ENCODE measurements at regions not wholly inside any gene's neighbourhood (a gene's known extent, or its start where the extent isn't known, plus 50 kb on each side); places are given as distances from the start of the nearest gene placed in this dataset.

DNA sequence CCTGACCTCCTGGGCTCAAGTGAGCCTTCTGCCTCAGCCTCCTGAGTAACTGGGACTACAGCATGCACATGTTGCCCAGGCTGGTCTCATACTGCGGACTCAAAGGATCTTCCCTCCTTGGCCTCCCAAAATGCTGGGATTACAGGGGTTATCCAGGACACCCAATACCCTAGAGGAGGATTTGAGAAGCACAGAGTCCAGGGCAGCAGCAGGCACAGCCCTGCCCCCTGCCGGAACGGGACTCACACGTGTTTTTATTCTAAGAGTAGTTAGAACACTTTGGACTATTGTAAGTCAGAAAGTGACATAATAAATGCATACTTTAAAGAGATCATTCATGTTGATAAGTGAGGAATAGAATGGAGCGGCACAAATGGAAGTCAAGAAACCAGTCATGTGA lies 80.2 kb downstream of the C6orf118 start:
- Mint-ChIP-seq H3K36me3 (ENCODE audit: unreplicated experiment) (no peaks in the 10 kb centered on the region), H3K4me1 (ENCODE audit: unreplicated experiment) (no peaks in the 10 kb centered on the region), H3K27ac (ENCODE audit: unreplicated experiment) (no peak overlapping the region), H3K4me3 (ENCODE audit: unreplicated experiment) (no peak overlapping the region), H3K27me3 (ENCODE audit: unreplicated experiment) (peaks cover 2% of the 10 kb centered on the region), H3K9me3 (ENCODE audit: unreplicated experiment) (peaks cover 26% of the 10 kb centered on the region)
- DNase-seq (ENCODE audit: extremely low spot score, unreplicated experiment) = no peak
- no peak for TF ChIP-seq CTCF (IDR thresholded peaks at IDR 0.05)

DNA sequence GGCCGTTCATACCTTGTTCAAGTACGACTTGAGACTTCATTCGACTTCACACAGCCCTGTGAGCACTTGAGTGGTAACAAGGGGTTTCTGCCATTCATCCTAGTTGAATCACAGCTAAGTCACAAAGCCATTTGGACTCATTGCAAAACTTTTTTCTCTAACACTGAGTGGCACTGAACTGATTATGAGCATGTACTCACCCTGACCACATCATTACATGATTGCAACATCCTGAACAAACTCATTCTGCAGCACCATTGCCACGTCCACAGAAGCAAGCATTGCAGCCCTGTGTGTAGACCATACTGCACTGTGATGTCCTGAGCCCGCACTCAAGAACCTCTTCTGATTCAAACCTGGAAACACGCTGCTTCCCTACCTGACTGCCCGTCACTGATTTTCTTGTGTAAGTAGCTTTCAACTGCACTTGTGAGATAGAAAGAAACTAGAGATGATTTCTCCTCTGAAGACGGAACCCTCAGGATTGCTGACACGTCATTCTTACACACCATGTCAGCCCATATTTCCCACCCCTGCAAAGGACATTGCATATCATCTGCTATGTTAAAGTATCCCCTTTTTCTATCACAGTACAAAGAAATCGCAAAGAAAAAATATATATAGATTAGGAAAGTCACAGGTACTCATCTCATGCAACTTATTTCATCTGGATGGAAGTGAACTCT lies 81.6 kb downstream of the C6orf118 start:
- Mint-ChIP-seq H3K9me3 (ENCODE audit: unreplicated experiment) (peaks cover 31% of the 10 kb centered on the region), H3K27me3 (ENCODE audit: unreplicated experiment) (peaks cover 2% of the 10 kb centered on the region), H3K4me1 (ENCODE audit: unreplicated experiment) (no peaks in the 10 kb centered on the region), H3K27ac (ENCODE audit: unreplicated experiment) (no peak overlapping the region), H3K4me3 (ENCODE audit: unreplicated experiment) (no peak overlapping the region), H3K36me3 (ENCODE audit: unreplicated experiment) (no peaks in the 10 kb centered on the region)
- no peak for DNase-seq (ENCODE audit: extremely low spot score, unreplicated experiment)
- no peak for TF ChIP-seq CTCF (IDR thresholded peaks at IDR 0.05)

- Mint-ChIP-seq H3K9me3 (ENCODE audit: unreplicated experiment) (peaks cover 37% of the 10 kb centered on the region), H3K36me3 (ENCODE audit: unreplicated experiment) (no peaks in the 10 kb centered on the region), H3K4me1 (ENCODE audit: unreplicated experiment) (no peaks in the 10 kb centered on the region), H3K27me3 (ENCODE audit: unreplicated experiment) (no peaks in the 10 kb centered on the region), H3K4me3 (ENCODE audit: unreplicated experiment) (no peak overlapping the region), H3K27ac (ENCODE audit: unreplicated experiment) (no peak overlapping the region)
- no peak for TF ChIP-seq CTCF (IDR thresholded peaks at IDR 0.05)
- DNase-seq (ENCODE audit: extremely low spot score, unreplicated experiment) = no peak
These were observed 85.7 kb downstream of the C6orf118 start for GRCh38 chr6:165223736-165224135.

DNA sequence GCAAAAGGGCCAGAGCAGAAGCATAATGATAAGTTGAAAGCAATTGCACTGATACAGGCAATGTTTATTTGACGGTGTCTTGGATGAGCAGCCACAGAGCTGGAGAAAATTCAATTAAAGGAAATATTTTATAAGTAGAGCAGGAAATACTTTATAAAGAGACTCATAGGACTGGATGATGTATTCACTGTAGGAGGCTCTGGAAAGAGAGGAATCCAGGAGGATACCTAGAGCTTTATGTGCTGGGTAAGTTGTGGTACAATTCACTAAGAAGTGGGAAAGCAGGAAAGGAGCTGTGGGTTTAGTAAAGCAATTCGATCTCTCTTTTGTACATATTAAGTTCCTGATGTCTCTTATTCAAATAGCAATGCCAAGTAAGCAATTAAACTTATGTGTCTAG lies 86.3 kb downstream of the C6orf118 start:
- no peaks in the 10 kb centered on the region for H3K27me3 Mint-ChIP-seq (ENCODE audit: unreplicated experiment)
- H3K4me1 Mint-ChIP-seq (ENCODE audit: unreplicated experiment) = no peaks in the 10 kb centered on the region
- no peak overlapping the region for H3K27ac Mint-ChIP-seq (ENCODE audit: unreplicated experiment)
- DNase-seq (ENCODE audit: extremely low spot score, unreplicated experiment) = no peak
- peaks cover 37% of the 10 kb centered on the region for H3K9me3 Mint-ChIP-seq (ENCODE audit: unreplicated experiment)
- no peak for TF ChIP-seq CTCF (IDR thresholded peaks at IDR 0.05)
- no peaks in the 10 kb centered on the region for H3K36me3 Mint-ChIP-seq (ENCODE audit: unreplicated experiment)
- H3K4me3 Mint-ChIP-seq (ENCODE audit: unreplicated experiment) = no peak overlapping the region

- no peaks in the 10 kb centered on the region for H3K36me3 Mint-ChIP-seq (ENCODE audit: unreplicated experiment)
- H3K9me3 Mint-ChIP-seq (ENCODE audit: unreplicated experiment) = peaks cover 34% of the 10 kb centered on the region
- H3K4me3 Mint-ChIP-seq (ENCODE audit: unreplicated experiment) = no peak overlapping the region
- no peak for TF ChIP-seq CTCF (IDR thresholded peaks at IDR 0.05)
- no peaks in the 10 kb centered on the region for H3K27me3 Mint-ChIP-seq (ENCODE audit: unreplicated experiment)
- DNase-seq (ENCODE audit: extremely low spot score, unreplicated experiment) = no peak
- H3K27ac Mint-ChIP-seq (ENCODE audit: unreplicated experiment) = no peak overlapping the region
- H3K4me1 Mint-ChIP-seq (ENCODE audit: unreplicated experiment) = no peaks in the 10 kb centered on the region
These were observed 86.9 kb downstream of the C6orf118 start for GRCh38 chr6:165222315-165223025.
